ENCODE measurements at regions not wholly inside any gene's neighbourhood (a gene's known extent, or its start where the extent isn't known, plus 50 kb on each side); places are given as distances from the start of the nearest gene placed in this dataset.
A peak's percentile ranks its signal among the peaks of the same experiment; 100 is the strongest.

GRCh38 chr11:69966910-69967483 is 111.1 kb upstream of the ANO1 start:
- H3K36me3 Mint-ChIP-seq: no peaks in the 10 kb centered on the region
- H3K4me1 Mint-ChIP-seq (ENCODE audit: unreplicated experiment): peaks cover 36% of the 10 kb centered on the region
- H3K27me3 Mint-ChIP-seq: no peaks in the 10 kb centered on the region
- TF ChIP-seq CTCF (conservative IDR thresholded peaks at IDR 0.05): no peak
- no peak overlapping the region for H3K27ac Mint-ChIP-seq
- no peaks in the 10 kb centered on the region for H3K9me3 Mint-ChIP-seq
- no peak for DNase-seq (ENCODE audit: extremely low spot score, unreplicated experiment)
- no peak overlapping the region for H3K4me3 Mint-ChIP-seq

- no peak for TF ChIP-seq CTCF (conservative IDR thresholded peaks at IDR 0.05)
- H3K4me1 Mint-ChIP-seq (ENCODE audit: unreplicated experiment): peaks cover 37% of the 10 kb centered on the region
- no peaks in the 10 kb centered on the region for H3K9me3 Mint-ChIP-seq
- H3K36me3 Mint-ChIP-seq: no peaks in the 10 kb centered on the region
- no peak overlapping the region for H3K4me3 Mint-ChIP-seq
- H3K27me3 Mint-ChIP-seq: no peaks in the 10 kb centered on the region
- H3K27ac Mint-ChIP-seq: no peak overlapping the region
- DNase-seq (ENCODE audit: extremely low spot score, unreplicated experiment): no peak
Measured at GRCh38 chr11:69967484-69967883, 110.6 kb upstream of the ANO1 start.

- peaks cover 33% of the 10 kb centered on the region for H3K4me1 Mint-ChIP-seq (ENCODE audit: unreplicated experiment)
Measured at GRCh38 chr11:69968396-69969347, 109.4 kb upstream of the ANO1 start.

GRCh38 chr11:69969890-69970784 is 108.0 kb upstream of the ANO1 start:
- no peaks in the 10 kb centered on the region for H3K9me3 Mint-ChIP-seq
- no peak for DNase-seq (ENCODE audit: extremely low spot score, unreplicated experiment)
- peak overlapping the region; percentile 49 for H3K4me3 Mint-ChIP-seq
- peak overlapping the region; percentile 75 for H3K27ac Mint-ChIP-seq
- no peak for TF ChIP-seq CTCF (conservative IDR thresholded peaks at IDR 0.05)
- no peaks in the 10 kb centered on the region for H3K36me3 Mint-ChIP-seq
- peaks cover 19% of the 10 kb centered on the region for H3K4me1 Mint-ChIP-seq (ENCODE audit: unreplicated experiment)
- no peaks in the 10 kb centered on the region for H3K27me3 Mint-ChIP-seq

More at GRCh38 chr11:69968396-69969347, 109.4 kb upstream of the ANO1 start:
- no peak overlapping the region for H3K4me3 Mint-ChIP-seq
- H3K27ac Mint-ChIP-seq: no peak overlapping the region
- H3K36me3 Mint-ChIP-seq: no peaks in the 10 kb centered on the region
- H3K9me3 Mint-ChIP-seq: no peaks in the 10 kb centered on the region
- TF ChIP-seq CTCF (conservative IDR thresholded peaks at IDR 0.05): no peak
- no peak for DNase-seq (ENCODE audit: extremely low spot score, unreplicated experiment)
- no peaks in the 10 kb centered on the region for H3K27me3 Mint-ChIP-seq

GRCh38 chr11:69970785-69971535 is 107.2 kb upstream of the ANO1 start:
- no peaks in the 10 kb centered on the region for H3K27me3 Mint-ChIP-seq
- no peak for DNase-seq (ENCODE audit: extremely low spot score, unreplicated experiment)
- TF ChIP-seq CTCF (conservative IDR thresholded peaks at IDR 0.05): no peak
- H3K4me1 Mint-ChIP-seq (ENCODE audit: unreplicated experiment): peaks cover 19% of the 10 kb centered on the region
- H3K9me3 Mint-ChIP-seq: no peaks in the 10 kb centered on the region
- peak overlapping the region; percentile 75 for H3K27ac Mint-ChIP-seq
- peak overlapping the region; percentile 49 for H3K4me3 Mint-ChIP-seq
- H3K36me3 Mint-ChIP-seq: no peaks in the 10 kb centered on the region
